Activated CD8-positive, alpha-beta memory T cell treated with anti-CD3 and anti-CD28 coated beads, Interleukin-2, amount 50 U/mL, for 24 hours (primary cell): ENCODE measurements at regions not wholly inside any gene's neighbourhood (a gene's known extent, or its start where the extent isn't known, plus 50 kb on each side); places are given as distances from the start of the nearest gene placed in this dataset.

Experiments used
- DNase-seq: peaks from one replicate; pipeline ENCODE4 v3.0.0-alpha.2; 2020; ENCODE audit errors: extremely low read depth

GRCh38 chr16:86975445-86975844 lies 341.7 kb downstream of the C16orf95 start:
- DNase-seq, result no peak

DNA sequence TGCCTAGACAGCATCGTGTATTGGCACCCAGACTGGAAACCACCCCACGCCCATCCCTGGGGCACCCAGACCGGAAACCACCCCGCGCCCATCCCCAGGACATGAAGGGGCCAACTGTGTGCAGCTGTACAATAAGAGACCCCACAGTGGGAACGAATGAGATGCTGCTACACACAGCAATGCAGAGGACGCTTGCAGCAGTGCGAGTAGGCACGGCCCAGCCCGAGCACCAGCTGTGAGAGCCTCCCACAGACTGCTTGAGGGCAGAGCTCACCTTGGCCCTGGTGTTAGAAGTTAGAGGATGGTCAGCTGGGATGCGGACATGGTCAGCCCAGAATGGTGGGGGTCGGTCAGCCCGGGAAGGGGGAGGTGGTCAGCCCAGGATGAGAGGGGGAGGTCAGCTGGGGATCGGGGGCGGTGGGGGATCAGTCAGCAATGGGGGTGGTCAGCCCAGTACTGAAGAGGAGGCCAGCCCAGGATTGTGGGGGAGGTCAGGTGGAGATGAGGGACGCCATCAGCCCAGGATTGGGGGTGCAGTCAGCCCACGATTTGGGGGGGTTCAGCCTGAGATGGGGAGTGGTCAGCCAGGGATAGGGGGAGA lies 340.0 kb downstream of the C16orf95 start:
- DNase-seq, result no peak

- no peak for DNase-seq
Measured at GRCh38 chr16:86978445-86979030, 338.7 kb downstream of the C16orf95 start.

GRCh38 chr16:86979061-86979460 lies 338.1 kb downstream of the C16orf95 start:
- no peak for DNase-seq

DNA sequence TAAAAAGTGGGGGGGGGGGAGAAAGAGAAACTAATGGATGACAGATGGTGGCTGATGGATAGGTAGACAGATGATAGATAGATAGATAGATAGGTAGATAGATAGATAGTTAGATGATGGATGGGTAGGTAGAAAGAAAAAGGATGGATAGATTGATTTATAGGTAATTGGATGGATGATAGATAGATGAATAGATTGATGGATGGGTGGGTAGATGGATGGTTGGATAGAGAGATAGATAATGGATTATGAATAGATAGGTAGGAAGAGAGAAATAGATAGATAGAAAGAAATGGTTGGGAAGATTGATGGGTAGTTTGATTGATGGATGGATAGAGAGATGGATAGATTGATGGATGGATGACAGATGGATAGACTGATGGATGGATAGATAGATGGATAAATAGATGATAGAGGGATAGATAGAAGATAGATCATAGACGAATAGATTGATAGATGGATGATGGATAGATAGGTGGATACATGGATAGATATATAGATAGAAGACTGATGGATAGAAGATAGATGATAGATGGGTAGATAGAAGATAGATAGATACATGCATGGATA lies 337.1 kb downstream of the C16orf95 start:
- no peak for DNase-seq

GRCh38 chr16:86980644-86981043 lies 336.5 kb downstream of the C16orf95 start:
- DNase-seq, result no peak

DNA sequence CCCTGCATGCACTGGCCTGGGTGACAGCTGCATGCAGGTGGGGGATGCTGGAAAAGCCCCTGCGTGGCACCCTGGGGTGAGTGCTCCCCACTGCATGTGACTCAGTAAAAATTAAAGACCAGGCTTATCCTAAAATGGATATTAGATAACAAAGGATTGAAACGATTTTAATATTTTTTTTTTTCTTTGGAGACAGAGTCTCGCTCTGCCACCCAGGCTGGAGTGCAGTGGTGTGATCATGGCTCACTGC lies 334.9 kb downstream of the C16orf95 start:
- no peak for DNase-seq

- no peak for DNase-seq
Measured at GRCh38 chr16:86982912-86983311, 334.3 kb downstream of the C16orf95 start.

GRCh38 chr16:86983621-86984020 lies 333.6 kb downstream of the C16orf95 start:
- DNase-seq, result no peak

DNA sequence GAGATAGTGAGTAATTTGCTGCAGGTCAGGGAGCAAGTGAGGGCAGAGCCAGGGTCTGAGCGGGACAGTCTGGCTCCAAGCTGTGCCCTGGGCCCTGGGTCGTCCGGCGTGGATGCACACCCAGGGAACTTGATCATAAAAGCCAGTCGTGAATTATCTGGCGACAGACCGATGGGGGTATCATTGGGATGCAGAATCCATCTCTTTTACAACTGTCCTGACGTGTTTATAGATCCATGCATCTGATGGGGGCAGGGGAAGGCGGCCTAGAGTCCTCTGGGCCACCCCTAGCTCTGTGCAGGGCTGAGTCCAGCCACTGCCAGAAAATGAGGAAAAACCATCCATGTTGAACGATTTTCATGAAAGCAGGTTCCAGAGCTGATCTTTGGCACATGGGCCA lies 332.8 kb downstream of the C16orf95 start:
- DNase-seq, result no peak

- no peak for DNase-seq
Measured at GRCh38 chr16:86984991-86985647, 332.1 kb downstream of the C16orf95 start.

GRCh38 chr16:86985648-86986015 lies 331.6 kb downstream of the C16orf95 start:
- no peak for DNase-seq

DNA sequence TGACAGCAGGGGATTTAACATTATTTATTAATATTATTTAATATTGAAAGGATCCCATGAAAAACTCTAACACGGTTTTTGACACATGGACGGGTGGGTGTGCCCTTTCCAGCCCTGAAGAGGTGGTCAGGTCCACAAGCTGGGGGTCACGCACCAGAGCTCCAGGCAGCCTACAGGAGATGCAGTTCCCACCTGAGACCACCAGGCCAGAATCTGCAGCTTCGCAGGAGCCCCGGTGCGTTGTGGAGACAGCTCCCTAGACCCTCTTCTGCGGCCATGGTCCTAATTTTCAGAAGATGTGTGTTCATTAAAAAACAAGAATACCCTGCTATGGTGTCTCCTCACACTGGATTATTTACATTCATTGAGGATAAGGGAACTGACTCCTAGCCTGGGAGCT lies 331.1 kb downstream of the C16orf95 start:
- no peak for DNase-seq

DNA sequence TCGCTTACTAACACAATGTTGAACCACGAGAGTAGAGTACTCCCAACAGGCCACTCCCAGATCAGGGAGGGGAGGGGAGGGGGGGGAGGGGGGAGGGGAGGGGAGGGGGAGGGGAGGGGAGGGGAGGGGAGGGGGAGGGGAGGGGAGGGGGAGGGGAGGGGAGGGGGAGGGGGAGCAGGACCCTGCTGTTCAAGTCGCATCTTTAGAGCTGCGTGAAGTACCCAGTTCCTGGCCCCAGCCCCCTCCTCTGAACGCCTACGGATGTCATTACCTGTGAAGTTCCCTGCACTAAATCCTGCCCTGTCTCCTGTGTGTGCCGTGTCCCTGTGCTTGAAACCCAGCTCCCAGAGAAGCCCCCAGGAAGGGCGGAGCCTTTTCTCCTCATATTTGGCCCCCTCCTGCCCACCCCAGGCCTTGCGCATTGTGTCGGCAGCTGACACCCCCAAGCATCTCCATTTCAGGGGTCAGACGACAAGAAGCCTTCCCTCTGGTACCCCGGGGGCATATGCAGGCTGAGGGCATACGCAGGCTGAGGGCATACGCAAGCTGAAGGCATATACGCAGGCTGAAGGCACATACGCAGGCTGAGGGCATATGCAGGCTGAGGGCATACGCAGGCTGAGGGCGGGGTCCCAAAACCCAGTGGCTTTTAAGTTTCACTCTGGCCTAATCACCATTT lies 330.2 kb downstream of the C16orf95 start:
- DNase-seq, result no peak

- no peak for DNase-seq
Measured at GRCh38 chr16:86987746-86988670, 329.2 kb downstream of the C16orf95 start.

DNA sequence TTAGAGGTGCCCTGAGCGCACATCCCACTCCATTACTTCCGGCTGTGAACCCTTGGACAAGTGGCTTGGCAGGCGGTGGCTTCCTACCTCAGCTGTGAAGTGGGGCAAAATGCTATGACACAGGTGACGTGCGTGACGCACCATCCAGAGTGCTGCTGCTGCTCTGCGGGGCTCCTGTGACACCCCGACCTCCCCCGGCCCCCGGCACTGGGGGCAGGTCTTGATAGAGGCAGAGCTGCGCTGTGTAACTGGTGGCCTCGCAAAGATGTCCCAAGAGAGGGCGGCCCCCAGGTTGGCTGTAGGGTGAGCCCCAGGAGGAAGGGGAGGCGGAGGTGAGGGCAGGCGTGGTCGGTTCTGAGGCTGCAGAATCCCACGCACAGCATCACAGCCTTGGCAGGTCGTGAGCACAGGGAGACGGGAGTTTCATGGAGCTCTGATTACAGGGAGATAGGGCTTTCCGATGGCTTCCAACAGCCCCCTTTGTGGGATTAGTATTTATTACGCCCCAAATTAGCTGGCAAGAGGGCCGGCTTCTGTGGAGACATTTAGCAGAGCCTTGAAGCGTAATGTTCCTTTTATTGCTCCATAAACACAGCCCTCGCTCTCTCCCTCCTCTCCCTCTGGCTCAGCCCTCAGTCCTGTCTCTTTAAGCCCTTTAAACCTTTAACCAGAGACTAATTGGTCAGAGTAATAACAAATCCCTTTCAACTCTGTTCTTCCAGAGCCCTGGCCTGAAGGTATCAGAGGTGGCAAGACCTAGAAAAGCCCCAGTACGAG lies 328.1 kb downstream of the C16orf95 start:
- DNase-seq, result no peak

DNA sequence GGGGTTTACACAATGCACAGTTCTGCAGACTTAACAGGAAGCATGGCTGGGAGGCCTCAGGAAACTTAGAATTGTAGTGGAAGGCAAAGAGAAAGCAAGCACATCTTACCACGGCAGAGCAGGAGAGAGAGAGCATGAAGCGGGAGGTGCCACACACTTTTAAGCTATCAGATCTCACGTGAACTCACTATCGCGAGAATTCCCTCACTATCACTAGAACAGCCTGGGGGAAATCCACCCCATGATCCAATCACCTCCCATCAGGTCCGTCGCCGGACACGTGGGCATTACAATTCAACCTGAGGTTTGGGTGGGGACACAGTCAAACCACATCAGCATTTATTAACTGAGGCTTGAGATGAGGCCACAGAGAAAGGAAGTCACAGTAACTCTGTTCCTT lies 326.7 kb downstream of the C16orf95 start:
- DNase-seq, result no peak

- no peak for DNase-seq
Measured at GRCh38 chr16:86991679-86992078, 325.5 kb downstream of the C16orf95 start.

DNA sequence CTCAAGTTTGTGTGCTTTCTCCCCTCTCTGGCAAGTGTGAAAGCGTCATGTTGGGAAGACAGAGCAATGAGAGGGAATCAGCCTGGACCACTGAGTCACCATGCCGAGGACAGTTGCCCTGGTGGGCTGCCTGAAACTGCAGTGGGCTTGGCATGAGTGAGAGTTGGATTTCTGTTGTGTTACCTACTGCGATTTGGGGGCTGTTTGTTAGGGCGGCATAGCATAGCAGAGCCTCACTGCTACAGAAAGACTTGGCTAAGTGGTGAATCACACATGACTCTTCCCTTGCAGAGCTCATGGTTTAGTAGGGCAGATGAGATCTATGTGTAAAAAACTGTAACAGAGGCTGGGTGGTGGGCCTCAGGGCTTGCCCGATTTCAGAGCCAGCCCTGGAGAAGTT lies 324.6 kb downstream of the C16orf95 start:
- no peak for DNase-seq

GRCh38 chr16:86993426-86994110 lies 323.6 kb downstream of the C16orf95 start:
- DNase-seq, result no peak
